NT2/D1 (cell line): ENCODE measurements at regions not wholly inside any gene's neighbourhood (a gene's known extent, or its start where the extent isn't known, plus 50 kb on each side); places are given as distances from the start of the nearest gene placed in this dataset.

Experiments
- SUZ12 ChIP-seq: IDR thresholded peaks from 2 replicates; pipeline ENCODE4 v1.6.1; 2011; ENCODE audit not compliant: insufficient read length, insufficient read depth; ENCODE audit errors: extremely low read depth
- YY1 ChIP-seq: IDR thresholded peaks from 2 replicates; pipeline ENCODE4 v1.6.1; 2011; ENCODE audit not compliant: insufficient read length, insufficient read depth
- ZNF274 ChIP-seq: IDR thresholded peaks from 2 replicates; pipeline ENCODE4 v1.6.1; 2011; ENCODE audit warnings: mild to moderate bottlenecking, low read depth, low read length

- TF ChIP-seq SUZ12 (no peak), YY1 (no peak), ZNF274 (no peak)
Measured at GRCh38 chr5:74969726-74970125, 82.6 kb downstream of the GCNT4 start.
